ENCODE measurements at regions not wholly inside any gene's neighbourhood (a gene's known extent, or its start where the extent isn't known, plus 50 kb on each side); places are given as distances from the start of the nearest gene placed in this dataset.
"Not testable (repeated sequence)": the region's sequence is repeated elsewhere in the genome, so short reads cannot be mapped to it uniquely, and the experiment has no call there.

GRCh38 chr21:14814282-14814681 lies 250.5 kb downstream of the NRIP1 start:
- Histone ChIP-seq H3K4me1 (no peaks in the 10 kb centered on the region), H3K9me3 (no peaks in the 10 kb centered on the region), H3K4me3 (no peak overlapping the region), H3K36me3 (no peaks in the 10 kb centered on the region), H3K9ac (ENCODE audit: low read depth in 2 of 2, low read length in 2 of 2) (no peak overlapping the region), H3K27me3 (no peaks in the 10 kb centered on the region), H3K27ac (no peak overlapping the region)
- DNase-seq, result no peak
- intact Hi-C loops (cut with DNase I), result no loop called here
- TF ChIP-seq CTCF (IDR thresholded peaks at IDR 0.05), result no peak

GRCh38 chr21:14804170-14804569 lies 258.1 kb upstream of the SAMSN1 start:
- H3K36me3 ChIP-seq; H3K27ac ChIP-seq; H3K9ac ChIP-seq (ENCODE audit: low read depth in 2 of 2, low read length in 2 of 2); DNase-seq; H3K4me3 ChIP-seq; H3K4me1 ChIP-seq; intact Hi-C loops (cut with DNase I); H3K9me3 ChIP-seq; H3K27me3 ChIP-seq: not testable (repeated sequence)

- H3K36me3 ChIP-seq, result no peaks in the 10 kb centered on the region
- DNase-seq, result no peak
- no peaks in the 10 kb centered on the region for H3K27me3 ChIP-seq
- no peak overlapping the region for H3K27ac ChIP-seq
- H3K9ac ChIP-seq (ENCODE audit: low read depth in 2 of 2, low read length in 2 of 2), result no peak overlapping the region
- no peak for TF ChIP-seq CTCF (IDR thresholded peaks at IDR 0.05)
- intact Hi-C loops (cut with DNase I), result no loop called here
- H3K4me3 ChIP-seq, result no peak overlapping the region
- no peaks in the 10 kb centered on the region for H3K4me1 ChIP-seq
- H3K9me3 ChIP-seq, result no peaks in the 10 kb centered on the region
Observed at GRCh38 chr21:14797543-14797942, 251.4 kb upstream of the SAMSN1 start.

- H3K9me3 ChIP-seq, result no peaks in the 10 kb centered on the region
- H3K27me3 ChIP-seq, result no peaks in the 10 kb centered on the region
- no peak overlapping the region for H3K27ac ChIP-seq
- H3K36me3 ChIP-seq, result no peaks in the 10 kb centered on the region
- no peak for DNase-seq
- intact Hi-C loops (cut with DNase I), result no loop called here
- TF ChIP-seq CTCF (IDR thresholded peaks at IDR 0.05), result no peak
- H3K4me3 ChIP-seq, result no peak overlapping the region
- no peak overlapping the region for H3K9ac ChIP-seq (ENCODE audit: low read depth in 2 of 2, low read length in 2 of 2)
- H3K4me1 ChIP-seq, result no peaks in the 10 kb centered on the region
Observed at GRCh38 chr21:14787312-14787711, 241.2 kb upstream of the SAMSN1 start.

GRCh38 chr21:14785679-14786078 lies 239.6 kb upstream of the SAMSN1 start:
- Histone ChIP-seq H3K4me1 (no peaks in the 10 kb centered on the region), H3K36me3 (no peaks in the 10 kb centered on the region), H3K27ac (no peak overlapping the region), H3K9ac (ENCODE audit: low read depth in 2 of 2, low read length in 2 of 2) (no peak overlapping the region), H3K9me3 (no peaks in the 10 kb centered on the region), H3K27me3 (no peaks in the 10 kb centered on the region), H3K4me3 (no peak overlapping the region)
- TF ChIP-seq CTCF (IDR thresholded peaks at IDR 0.05), result no peak
- no peak for DNase-seq
- intact Hi-C loops (cut with DNase I), result no loop called here

- no peaks in the 10 kb centered on the region for H3K9me3 ChIP-seq
- no peak overlapping the region for H3K9ac ChIP-seq (ENCODE audit: low read depth in 2 of 2, low read length in 2 of 2)
- intact Hi-C loops (cut with DNase I), result loop anchor here (10.0 kb wide), 2 partner anchors 329 to 359 kb away; no protein-coding TSS in a partner anchor
- H3K4me3 ChIP-seq, result no peak overlapping the region
- TF ChIP-seq CTCF (IDR thresholded peaks at IDR 0.05), result peak; percentile 68
- H3K27me3 ChIP-seq, result no peaks in the 10 kb centered on the region
- H3K27ac ChIP-seq, result no peak overlapping the region
- DNase-seq, result peak; percentile 80
- no peaks in the 10 kb centered on the region for H3K36me3 ChIP-seq
- H3K4me1 ChIP-seq, result no peaks in the 10 kb centered on the region
Observed at GRCh38 chr21:14773777-14774345, 227.7 kb upstream of the SAMSN1 start.

Measured in colonic mucosa (tissue), 4 donors.